ENCODE measurements at regions not wholly inside any gene's neighbourhood (a gene's known extent, or its start where the extent isn't known, plus 50 kb on each side); places are given as distances from the start of the nearest gene placed in this dataset.

DNA sequence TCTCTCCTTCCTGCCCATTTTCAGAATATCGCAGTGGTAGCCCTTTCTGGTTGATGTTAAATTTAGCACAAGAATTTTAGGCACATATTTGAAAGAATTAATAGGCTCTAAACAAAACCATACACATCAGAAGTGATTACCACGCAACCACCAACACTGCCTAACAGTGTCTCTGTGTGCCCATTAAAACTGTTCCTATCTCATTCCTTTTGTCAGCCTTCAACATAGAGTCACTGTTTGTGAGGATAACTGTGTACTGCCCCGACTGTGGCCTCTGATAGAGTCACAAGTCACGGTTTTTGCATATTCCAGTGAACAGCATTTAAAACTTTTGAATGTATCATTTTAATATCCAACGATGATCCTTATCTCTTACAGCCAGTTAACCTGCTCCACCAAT, 116.8 kb upstream of the TNFAIP3 start:
- ChIA-PET POLR2A (no interaction called here), CTCF (no interaction called here)
- H3K9me3 ChIP-seq = no peaks in the 10 kb centered on the region
- no peaks in the 10 kb centered on the region for H3K27me3 ChIP-seq (replicated peaks; ENCODE audit: control insufficient read depth, insufficient read depth, low read length)
- intact Hi-C loops (cut with micrococcal nuclease; ENCODE audit: unreplicated experiment) = no loop called here
- Mint-ChIP-seq H3K36me3 (ENCODE audit: insufficient read depth, unreplicated experiment) (no peaks in the 10 kb centered on the region), H3K4me3 (ENCODE audit: unreplicated experiment) (no peak overlapping the region), H3K27ac (ENCODE audit: unreplicated experiment) (no peak overlapping the region), H3K4me1 (ENCODE audit: low read depth, unreplicated experiment) (peaks cover 15% of the 10 kb centered on the region), H3K9me3 (ENCODE audit: unreplicated experiment) (no peaks in the 10 kb centered on the region), H3K27me3 (ENCODE audit: insufficient read depth, unreplicated experiment) (no peaks in the 10 kb centered on the region)
- H3K4me3 ChIP-seq (ENCODE audit: low read depth, low read length) = no peak overlapping the region
- TF ChIP-seq, protein P1, sequence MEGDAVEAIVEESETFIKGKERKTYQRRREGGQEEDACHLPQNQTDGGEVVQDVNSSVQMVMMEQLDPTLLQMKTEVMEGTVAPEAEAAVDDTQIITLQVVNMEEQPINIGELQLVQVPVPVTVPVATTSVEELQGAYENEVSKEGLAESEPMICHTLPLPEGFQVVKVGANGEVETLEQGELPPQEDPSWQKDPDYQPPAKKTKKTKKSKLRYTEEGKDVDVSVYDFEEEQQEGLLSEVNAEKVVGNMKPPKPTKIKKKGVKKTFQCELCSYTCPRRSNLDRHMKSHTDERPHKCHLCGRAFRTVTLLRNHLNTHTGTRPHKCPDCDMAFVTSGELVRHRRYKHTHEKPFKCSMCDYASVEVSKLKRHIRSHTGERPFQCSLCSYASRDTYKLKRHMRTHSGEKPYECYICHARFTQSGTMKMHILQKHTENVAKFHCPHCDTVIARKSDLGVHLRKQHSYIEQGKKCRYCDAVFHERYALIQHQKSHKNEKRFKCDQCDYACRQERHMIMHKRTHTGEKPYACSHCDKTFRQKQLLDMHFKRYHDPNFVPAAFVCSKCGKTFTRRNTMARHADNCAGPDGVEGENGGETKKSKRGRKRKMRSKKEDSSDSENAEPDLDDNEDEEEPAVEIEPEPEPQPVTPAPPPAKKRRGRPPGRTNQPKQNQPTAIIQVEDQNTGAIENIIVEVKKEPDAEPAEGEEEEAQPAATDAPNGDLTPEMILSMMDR (IDR thresholded peaks at IDR 0.05; ENCODE audit: insufficient read depth in 1 of 2, low read depth in 1 of 2, low read length in 1 of 2, severe bottlenecking in 1 of 2, unreplicated experiment in 1 of 2) = no peak
- no peaks in the 10 kb centered on the region for H3K36me3 ChIP-seq (ENCODE audit: control insufficient read depth, insufficient read depth, low read length)
- no TSS peak for BruUV-seq (replicated peaks)
- H3K4me1 ChIP-seq = no peaks in the 10 kb centered on the region
- DNase-seq = no peak

DNA sequence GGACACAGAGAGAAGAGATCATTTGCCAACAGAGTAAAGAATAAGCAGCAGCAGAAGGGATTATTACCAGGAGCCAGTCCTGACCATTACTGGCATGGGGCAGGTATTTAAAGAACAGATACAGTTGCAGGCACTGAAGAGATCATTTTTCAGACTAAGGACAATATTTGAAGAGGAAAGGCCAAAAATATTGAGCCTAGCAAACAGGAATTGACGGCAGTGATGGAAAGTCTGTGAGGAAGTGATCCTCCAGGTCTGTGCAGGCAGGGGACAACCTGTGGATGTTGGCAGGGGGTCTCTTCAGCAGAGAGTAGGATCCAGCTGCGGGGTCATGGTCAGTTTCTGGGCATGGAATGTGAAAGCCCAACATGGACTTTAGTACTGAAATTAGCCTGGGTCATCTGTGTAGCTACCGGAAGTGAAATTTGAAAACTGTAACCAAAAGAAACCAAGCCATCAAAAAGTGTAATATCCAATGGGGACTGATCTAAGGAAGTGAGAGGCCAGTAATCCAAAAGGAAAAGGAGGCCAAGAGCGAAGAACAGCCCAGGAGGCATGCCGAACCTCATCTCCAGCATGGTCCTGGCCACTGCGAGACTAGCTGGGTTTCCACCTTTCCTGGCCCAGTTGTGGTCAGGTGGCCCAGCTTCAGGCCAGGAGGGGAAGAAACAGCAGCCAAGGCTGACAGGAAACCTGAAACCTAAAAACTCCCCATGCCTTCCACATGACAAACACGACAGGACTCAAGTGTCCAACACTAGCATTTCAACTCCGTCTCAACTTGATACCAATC, 115.1 kb upstream of the TNFAIP3 start:
- Histone ChIP-seq H3K4me3 (ENCODE audit: low read depth, low read length) (no peak overlapping the region), H3K4me1 (no peaks in the 10 kb centered on the region), H3K9me3 (no peaks in the 10 kb centered on the region), H3K36me3 (ENCODE audit: control insufficient read depth, insufficient read depth, low read length) (no peaks in the 10 kb centered on the region), H3K27me3 (replicated peaks; ENCODE audit: control insufficient read depth, insufficient read depth, low read length) (no peaks in the 10 kb centered on the region)
- no peaks in the 10 kb centered on the region for H3K27me3 Mint-ChIP-seq (ENCODE audit: insufficient read depth, unreplicated experiment)
- peaks cover 15% of the 10 kb centered on the region for H3K4me1 Mint-ChIP-seq (ENCODE audit: low read depth, unreplicated experiment)
- no peak overlapping the region for H3K4me3 Mint-ChIP-seq (ENCODE audit: unreplicated experiment)
- ChIA-PET CTCF (no interaction called here), POLR2A (no interaction called here)
- H3K27ac Mint-ChIP-seq (ENCODE audit: unreplicated experiment) = peak overlapping the region; percentile 20
- no peaks in the 10 kb centered on the region for H3K36me3 Mint-ChIP-seq (ENCODE audit: insufficient read depth, unreplicated experiment)
- no peaks in the 10 kb centered on the region for H3K9me3 Mint-ChIP-seq (ENCODE audit: unreplicated experiment)
- no peak for DNase-seq
- no TSS peak for BruUV-seq (replicated peaks)
- TF ChIP-seq, protein P1 (IDR thresholded peaks at IDR 0.05; ENCODE audit: insufficient read depth in 1 of 2, low read depth in 1 of 2, low read length in 1 of 2, severe bottlenecking in 1 of 2, unreplicated experiment in 1 of 2) = no peak
- intact Hi-C loops (cut with micrococcal nuclease; ENCODE audit: unreplicated experiment) = no loop called here

DNA sequence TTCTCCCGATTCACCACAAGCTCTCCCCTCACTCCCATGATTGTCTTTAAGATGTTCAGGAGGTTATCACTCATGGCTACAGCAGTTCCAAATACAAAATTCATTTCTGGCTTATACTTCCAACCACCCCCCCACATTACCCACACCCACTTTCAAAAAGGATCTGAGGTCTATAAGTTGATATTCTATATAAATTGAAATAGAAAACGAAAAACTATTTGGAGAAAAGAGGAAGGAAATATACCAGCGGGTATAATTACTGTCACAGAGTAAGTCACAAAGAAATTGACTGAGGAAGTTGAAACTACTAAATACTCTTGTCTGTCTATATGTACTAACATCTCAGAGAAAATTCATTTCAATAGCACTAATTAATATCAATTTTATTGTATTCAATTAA, 112.7 kb upstream of the TNFAIP3 start:
- H3K4me1 ChIP-seq = no peaks in the 10 kb centered on the region
- no peak for DNase-seq
- intact Hi-C loops (cut with micrococcal nuclease; ENCODE audit: unreplicated experiment) = no loop called here
- Mint-ChIP-seq H3K36me3 (ENCODE audit: insufficient read depth, unreplicated experiment) (no peaks in the 10 kb centered on the region), H3K4me3 (ENCODE audit: unreplicated experiment) (no peak overlapping the region), H3K27ac (ENCODE audit: unreplicated experiment) (no peak overlapping the region), H3K4me1 (ENCODE audit: low read depth, unreplicated experiment) (peaks cover 15% of the 10 kb centered on the region), H3K9me3 (ENCODE audit: unreplicated experiment) (no peaks in the 10 kb centered on the region), H3K27me3 (ENCODE audit: insufficient read depth, unreplicated experiment) (no peaks in the 10 kb centered on the region)
- CTCF ChIA-PET = interaction anchor here (0.6 kb wide), 1 partner anchor 27 kb away, joined by 3 read pairs; no protein-coding TSS in a partner anchor
- no peak overlapping the region for H3K4me3 ChIP-seq (ENCODE audit: low read depth, low read length)
- TF ChIP-seq, protein P1 (IDR thresholded peaks at IDR 0.05; ENCODE audit: insufficient read depth in 1 of 2, low read depth in 1 of 2, low read length in 1 of 2, severe bottlenecking in 1 of 2, unreplicated experiment in 1 of 2) = no peak
- H3K9me3 ChIP-seq = no peaks in the 10 kb centered on the region
- H3K36me3 ChIP-seq (ENCODE audit: control insufficient read depth, insufficient read depth, low read length) = no peaks in the 10 kb centered on the region
- POLR2A ChIA-PET = no interaction called here
- BruUV-seq (replicated peaks) = no TSS peak
- H3K27me3 ChIP-seq (replicated peaks; ENCODE audit: control insufficient read depth, insufficient read depth, low read length) = no peaks in the 10 kb centered on the region

All from Caco-2 (cell line).